ENCODE measurements at regions not wholly inside any gene's neighbourhood (a gene's known extent, or its start where the extent isn't known, plus 50 kb on each side); places are given as distances from the start of the nearest gene placed in this dataset.

DNA sequence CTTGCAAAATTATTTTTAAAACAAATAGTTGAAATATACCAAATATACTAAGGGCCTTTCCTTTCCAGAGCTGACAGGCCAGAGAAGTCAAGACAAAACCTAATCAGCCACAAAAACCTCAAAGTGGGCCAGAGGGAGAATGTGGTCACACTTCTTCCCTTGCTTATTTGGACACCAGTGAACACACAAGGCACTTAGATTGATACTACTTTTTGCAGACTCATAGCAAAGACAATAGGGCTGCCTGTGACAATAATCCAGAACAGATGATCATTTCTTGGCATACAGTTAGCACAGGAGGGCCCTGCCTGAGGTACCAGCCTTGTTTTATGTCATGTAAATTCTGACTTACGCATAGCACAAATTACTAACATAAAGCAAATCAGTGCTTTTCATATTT lies 215.7 kb upstream of the NEIL3 start:
- no peaks in the 10 kb centered on the region for H3K4me1 Mint-ChIP-seq (ENCODE audit: low read depth, unreplicated experiment)
- H3K27ac Mint-ChIP-seq (ENCODE audit: unreplicated experiment), result no peak overlapping the region
- intact Hi-C loops (cut with micrococcal nuclease; ENCODE audit: unreplicated experiment), result no loop called here
- DNase-seq, result no peak
- H3K4me3 ChIP-seq (ENCODE audit: low read depth, low read length), result no peak overlapping the region
- POLR2A ChIA-PET, result no interaction called here
- H3K9me3 ChIP-seq, result no peaks in the 10 kb centered on the region
- H3K4me3 Mint-ChIP-seq (ENCODE audit: unreplicated experiment), result no peak overlapping the region
- no peaks in the 10 kb centered on the region for H3K36me3 Mint-ChIP-seq (ENCODE audit: insufficient read depth, unreplicated experiment)
- no TSS peak for BruUV-seq (replicated peaks)
- H3K27me3 ChIP-seq (replicated peaks; ENCODE audit: control insufficient read depth, insufficient read depth, low read length), result no peaks in the 10 kb centered on the region
- H3K4me1 ChIP-seq, result no peaks in the 10 kb centered on the region
- TF ChIP-seq, protein P1, sequence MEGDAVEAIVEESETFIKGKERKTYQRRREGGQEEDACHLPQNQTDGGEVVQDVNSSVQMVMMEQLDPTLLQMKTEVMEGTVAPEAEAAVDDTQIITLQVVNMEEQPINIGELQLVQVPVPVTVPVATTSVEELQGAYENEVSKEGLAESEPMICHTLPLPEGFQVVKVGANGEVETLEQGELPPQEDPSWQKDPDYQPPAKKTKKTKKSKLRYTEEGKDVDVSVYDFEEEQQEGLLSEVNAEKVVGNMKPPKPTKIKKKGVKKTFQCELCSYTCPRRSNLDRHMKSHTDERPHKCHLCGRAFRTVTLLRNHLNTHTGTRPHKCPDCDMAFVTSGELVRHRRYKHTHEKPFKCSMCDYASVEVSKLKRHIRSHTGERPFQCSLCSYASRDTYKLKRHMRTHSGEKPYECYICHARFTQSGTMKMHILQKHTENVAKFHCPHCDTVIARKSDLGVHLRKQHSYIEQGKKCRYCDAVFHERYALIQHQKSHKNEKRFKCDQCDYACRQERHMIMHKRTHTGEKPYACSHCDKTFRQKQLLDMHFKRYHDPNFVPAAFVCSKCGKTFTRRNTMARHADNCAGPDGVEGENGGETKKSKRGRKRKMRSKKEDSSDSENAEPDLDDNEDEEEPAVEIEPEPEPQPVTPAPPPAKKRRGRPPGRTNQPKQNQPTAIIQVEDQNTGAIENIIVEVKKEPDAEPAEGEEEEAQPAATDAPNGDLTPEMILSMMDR (IDR thresholded peaks at IDR 0.05; ENCODE audit: insufficient read depth in 1 of 2, low read depth in 1 of 2, low read length in 1 of 2, severe bottlenecking in 1 of 2, unreplicated experiment in 1 of 2), result no peak
- no peaks in the 10 kb centered on the region for H3K27me3 Mint-ChIP-seq (ENCODE audit: insufficient read depth, unreplicated experiment)
- H3K9me3 Mint-ChIP-seq (ENCODE audit: unreplicated experiment), result no peaks in the 10 kb centered on the region
- CTCF ChIA-PET, result interaction anchor here (0.7 kb wide), 1 partner anchor 216 kb away, joined by 4 read pairs; the partner anchor contains the start of gene NEIL3
- no peaks in the 10 kb centered on the region for H3K36me3 ChIP-seq (ENCODE audit: control insufficient read depth, insufficient read depth, low read length)

DNA sequence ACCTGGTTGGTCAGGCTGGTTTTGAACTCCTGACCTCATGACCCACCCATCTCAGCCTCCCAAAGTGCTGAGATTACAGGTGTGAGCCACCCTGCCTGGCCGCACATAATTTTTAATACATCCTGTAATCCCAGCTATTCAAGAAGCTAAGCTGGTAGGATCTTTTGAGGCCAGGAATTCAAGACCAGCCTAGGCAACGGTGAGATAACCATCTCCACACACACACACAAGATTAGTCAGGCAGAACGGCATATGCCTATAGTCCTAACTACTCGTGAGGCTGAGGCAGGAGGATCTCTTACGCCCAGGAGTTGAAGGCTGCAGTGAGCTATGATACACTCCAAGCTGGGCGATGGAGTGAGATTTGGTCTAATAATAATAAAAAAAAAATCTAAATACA lies 212.4 kb upstream of the NEIL3 start:
- H3K36me3 Mint-ChIP-seq (ENCODE audit: insufficient read depth, unreplicated experiment), result no peaks in the 10 kb centered on the region
- TF ChIP-seq, protein P1 (IDR thresholded peaks at IDR 0.05; ENCODE audit: insufficient read depth in 1 of 2, low read depth in 1 of 2, low read length in 1 of 2, severe bottlenecking in 1 of 2, unreplicated experiment in 1 of 2), result no peak
- no peak overlapping the region for H3K27ac Mint-ChIP-seq (ENCODE audit: unreplicated experiment)
- no peak overlapping the region for H3K4me3 ChIP-seq (ENCODE audit: low read depth, low read length)
- H3K9me3 ChIP-seq, result no peaks in the 10 kb centered on the region
- intact Hi-C loops (cut with micrococcal nuclease; ENCODE audit: unreplicated experiment), result no loop called here
- no peaks in the 10 kb centered on the region for H3K4me1 Mint-ChIP-seq (ENCODE audit: low read depth, unreplicated experiment)
- ChIA-PET CTCF (no interaction called here), POLR2A (no interaction called here)
- no peaks in the 10 kb centered on the region for H3K27me3 ChIP-seq (replicated peaks; ENCODE audit: control insufficient read depth, insufficient read depth, low read length)
- no peaks in the 10 kb centered on the region for H3K36me3 ChIP-seq (ENCODE audit: control insufficient read depth, insufficient read depth, low read length)
- H3K4me3 Mint-ChIP-seq (ENCODE audit: unreplicated experiment), result no peak overlapping the region
- BruUV-seq (replicated peaks), result no TSS peak
- H3K27me3 Mint-ChIP-seq (ENCODE audit: insufficient read depth, unreplicated experiment), result no peaks in the 10 kb centered on the region
- no peaks in the 10 kb centered on the region for H3K4me1 ChIP-seq
- H3K9me3 Mint-ChIP-seq (ENCODE audit: unreplicated experiment), result no peaks in the 10 kb centered on the region
- no peak for DNase-seq

GRCh38 chr4:177099211-177099610 lies 210.5 kb upstream of the NEIL3 start:
- Mint-ChIP-seq H3K4me3 (ENCODE audit: unreplicated experiment) (no peak overlapping the region), H3K27ac (ENCODE audit: unreplicated experiment) (no peak overlapping the region), H3K9me3 (ENCODE audit: unreplicated experiment) (no peaks in the 10 kb centered on the region), H3K4me1 (ENCODE audit: low read depth, unreplicated experiment) (no peaks in the 10 kb centered on the region), H3K36me3 (ENCODE audit: insufficient read depth, unreplicated experiment) (no peaks in the 10 kb centered on the region), H3K27me3 (ENCODE audit: insufficient read depth, unreplicated experiment) (no peaks in the 10 kb centered on the region)
- H3K9me3 ChIP-seq, result no peaks in the 10 kb centered on the region
- H3K36me3 ChIP-seq (ENCODE audit: control insufficient read depth, insufficient read depth, low read length), result no peaks in the 10 kb centered on the region
- ChIA-PET CTCF (interaction anchor here (0.6 kb wide), 1 partner anchor 167 kb away, joined by 3 read pairs; no protein-coding TSS in a partner anchor), POLR2A (no interaction called here)
- no peak for DNase-seq
- H3K4me3 ChIP-seq (ENCODE audit: low read depth, low read length), result no peak overlapping the region
- intact Hi-C loops (cut with micrococcal nuclease; ENCODE audit: unreplicated experiment), result no loop called here
- no peaks in the 10 kb centered on the region for H3K4me1 ChIP-seq
- no TSS peak for BruUV-seq (replicated peaks)
- no peaks in the 10 kb centered on the region for H3K27me3 ChIP-seq (replicated peaks; ENCODE audit: control insufficient read depth, insufficient read depth, low read length)
- TF ChIP-seq, protein P1 (IDR thresholded peaks at IDR 0.05; ENCODE audit: insufficient read depth in 1 of 2, low read depth in 1 of 2, low read length in 1 of 2, severe bottlenecking in 1 of 2, unreplicated experiment in 1 of 2), result no peak
